GM12878 (cell line): ENCODE measurements at regions not wholly inside any gene's neighbourhood (a gene's known extent, or its start where the extent isn't known, plus 50 kb on each side); places are given as distances from the start of the nearest gene placed in this dataset.

ENCODE experiments used
- ATAC-seq: fragments of 200-7000 bp; cut with Tn5 transposase; 3 replicates; pipeline ENCODE4 v1.9.1; 2020; ENCODE audit warnings: mild to moderate bottlenecking, moderate library complexity
- BruUV-seq: library from RNA; stranded (reverse); fragments of 400-500 nt; replicated peaks from 2 replicates; lab custom pipeline; 2021; lab: Mats Ljungman, UMichigan
- CTCF ChIA-PET: fragments of 300-600 bp; sonication (Branson Sonifier 250); formaldehyde crosslinking; extraction: SDS; loops from one replicate; lab custom pipeline; 2021; ENCODE audit warnings: inconsistent platforms; lab: Yijun Ruan, JAX
- POLR2A ChIA-PET: fragments of 350-600 bp; formaldehyde crosslinking; extraction: SDS; loops from one replicate; lab custom pipeline; 2021; ENCODE audit warnings: inconsistent platforms; lab: Charles Lee
- RAD21 ChIA-PET: fragments of 300-600 bp; sonication (Branson Sonifier 250); formaldehyde crosslinking; loops from one replicate; lab custom pipeline; 2023; ENCODE audit warnings: antibody characterized with exemption; ENCODE audit not compliant: unreplicated experiment; lab: Charles Lee
- SMC1A ChIA-PET: fragments of 300-600 bp; sonication (Branson Sonifier 250); formaldehyde crosslinking; loops from one replicate; lab custom pipeline; 2023; ENCODE audit not compliant: unreplicated experiment, uncharacterized antibody; lab: Charles Lee
- DNase-seq: peaks from one replicate; pipeline ENCODE4 v3.0.0-alpha.2; 2011; ENCODE audit warnings: low read depth, low spot score
- FAIRE-seq: peaks from 3 replicates; lab custom pipeline; 2011; peaks lifted over from hg19 to GRCh38; lab: Jason Lieb, UNC
- H2AFZ ChIP-seq: 2 replicates; pipeline ENCODE4 v1.6.0; 2011; ENCODE audit warnings: low read depth, low read length, control low read depth; ENCODE audit not compliant: control insufficient read depth
- H3K27ac ChIP-seq: 2 replicates; pipeline ENCODE4 v1.5.1; 2011; ENCODE audit warnings: control low read depth; ENCODE audit not compliant: control insufficient read depth, insufficient read depth
- H3K27me3 ChIP-seq, 2 experiments: replicated peaks in 1 of 2; 2 replicates each; pipeline versions ENCODE4 v1.6.0 to v1.6.1; 2011; ENCODE audit warnings: low read length in 1 of 2; ENCODE audit not compliant: control insufficient read depth in 2 of 2, insufficient read depth in 2 of 2
- H3K36me3 ChIP-seq, 2 experiments: 2 replicates each; pipeline ENCODE4 v1.5.1; 2011; ENCODE audit warnings: low read length in 1 of 2; ENCODE audit not compliant: control insufficient read depth in 2 of 2, insufficient read depth in 2 of 2
- H3K4me1 ChIP-seq: 2 replicates; pipeline ENCODE4 v1.6.1; 2011; ENCODE audit warnings: mild to moderate bottlenecking, low read length, moderate library complexity, mixed read lengths; ENCODE audit not compliant: control insufficient read depth, insufficient read depth
- H3K4me2 ChIP-seq: 2 replicates; pipeline ENCODE4 v1.6.0; 2011; ENCODE audit warnings: control low read depth; ENCODE audit not compliant: control insufficient read depth, insufficient read depth
- H3K4me3 ChIP-seq: fragments of 200-600 bp; sonication (generic); 2 replicates; pipeline ENCODE4 v1.5.1; 2016
- H3K79me2 ChIP-seq: 2 replicates; pipeline ENCODE4 v1.6.0; 2011; ENCODE audit warnings: low read length; ENCODE audit not compliant: control insufficient read depth, insufficient read depth
- H3K9ac ChIP-seq: 2 replicates; pipeline ENCODE4 v1.8.0; 2011; ENCODE audit warnings: low read length, control low read depth, mixed read lengths; ENCODE audit not compliant: control insufficient read depth, insufficient read depth
- H3K9me3 ChIP-seq: replicated peaks from 3 replicates; pipeline ENCODE4 v1.5.1; 2011; ENCODE audit warnings: mild to moderate bottlenecking, low read length; ENCODE audit not compliant: control insufficient read depth, insufficient read depth
- H4K20me1 ChIP-seq: 2 replicates; pipeline ENCODE4 v1.6.0; 2011; ENCODE audit not compliant: control insufficient read depth, insufficient read depth
- ETV6 ChIP-seq, 2 experiments: fragments of 450-650 bp in 1 of 2; IDR thresholded peaks in 1 of 2; conservative IDR thresholded peaks in 1 of 2; 2 replicates each; pipeline ENCODE4 v1.6.1; 2014; ENCODE audit warnings: antibody characterized with exemption in 1 of 2, borderline replicate concordance in 1 of 2, low read depth in 1 of 2, mild to moderate bottlenecking in 1 of 2, moderate library complexity in 1 of 2
- HDAC2 ChIP-seq: fragments of 200-600 bp; sonication (generic); IDR thresholded peaks from 2 replicates; pipeline ENCODE4 v1.6.1; 2017
- IKZF1 ChIP-seq: fragments of 450-650 bp; conservative IDR thresholded peaks from 2 replicates; pipeline ENCODE4 v1.6.1; 2017; ENCODE audit warnings: antibody characterized with exemption, mild to moderate bottlenecking
- KDM1A ChIP-seq: fragments of 200-600 bp; sonication (generic); IDR thresholded peaks from 2 replicates; pipeline ENCODE4 v1.6.1; 2016; ENCODE audit warnings: borderline replicate concordance
- KLF5 ChIP-seq: fragments of 450-650 bp; IDR thresholded peaks from 2 replicates; pipeline ENCODE4 v1.6.1; 2014; ENCODE audit warnings: mild to moderate bottlenecking; ENCODE audit not compliant: partially characterized antibody
- MLLT1 ChIP-seq: fragments of 450-650 bp; IDR thresholded peaks from 2 replicates; pipeline ENCODE4 v1.6.1; 2016; ENCODE audit warnings: mild to moderate bottlenecking
- NFXL1 ChIP-seq: fragments of 450-650 bp; IDR thresholded peaks from 2 replicates; pipeline ENCODE4 v1.6.1; 2017; ENCODE audit warnings: antibody characterized with exemption, mild to moderate bottlenecking, borderline replicate concordance
- RAD51 ChIP-seq: fragments of 450-650 bp; IDR thresholded peaks from 2 replicates; pipeline ENCODE4 v1.6.1; 2016; ENCODE audit warnings: moderate library complexity, mild to moderate bottlenecking, inconsistent platforms
- SIN3A ChIP-seq: IDR thresholded peaks from 2 replicates; pipeline ENCODE4 v1.6.1; 2012; ENCODE audit warnings: low read depth, low read length, improper control_type of control experiment
- SP1 ChIP-seq: IDR thresholded peaks from one replicate; pipeline ENCODE4 v1.6.1; 2011; ENCODE audit warnings: low read depth, low read length
- TAF1 ChIP-seq: IDR thresholded peaks from 2 replicates; pipeline ENCODE4 v1.6.1; 2011; ENCODE audit warnings: mild to moderate bottlenecking, low read depth, low read length, borderline replicate concordance
- TCF12 ChIP-seq: IDR thresholded peaks from 2 replicates; pipeline ENCODE4 v1.6.1; 2011; ENCODE audit warnings: low read depth, mild to moderate bottlenecking, low read length
- ZNF274 ChIP-seq: IDR thresholded peaks from one replicate; pipeline ENCODE4 v1.8.0; 2011; ENCODE audit not compliant: insufficient read length, insufficient read depth
- ZZZ3 ChIP-seq: IDR thresholded peaks from 2 replicates; pipeline ENCODE4 v1.6.1; 2011; ENCODE audit warnings: low read depth; ENCODE audit not compliant: control insufficient read depth, insufficient read length
- WGBS: methylation state at CpG from one replicate; pipeline ENCODE4 v1.1.6; 2016; ENCODE audit warnings: low lambda C conversion rate; ENCODE audit not compliant: insufficient replicate concordance, insufficient coverage; ENCODE audit errors: missing lambda C conversion rate; 5-methylcytosine and 5-hydroxymethylcytosine counted together
- in situ Hi-C: fragments of 300-500 bp; cut with MboI; formaldehyde crosslinking; loops from 9 replicates; pipeline ENCODE4 v1.14.3; 2018; ENCODE audit warnings: mixed read lengths
- intact Hi-C: fragments of 100-400 bp; cut with micrococcal nuclease; formaldehyde crosslinking; loops from one replicate; pipeline ENCODE4 v1.14.2; 2022; ENCODE audit not compliant: unreplicated experiment

- no TSS peak for BruUV-seq
- TF ChIP-seq ETV6 (conservative IDR thresholded peaks at IDR 0.05 in 1 of 2, IDR thresholded peaks at IDR 0.05 in 1 of 2; ENCODE audit: borderline replicate concordance in 1 of 2, low read depth in 1 of 2) (no peak), RAD51 (no peak), TCF12 (no peak), HDAC2 (no peak), NFXL1 (no peak), ZZZ3 (no peak), ZNF274 (no peak), KDM1A (no peak), MLLT1 (no peak), IKZF1 (no peak), SIN3A (no peak), SP1 (no peak), KLF5 (no peak), TAF1 (no peak)
- H3K36me3 ChIP-seq = no peaks in the 10 kb centered on the region
- ATAC-seq (no peak), DNase-seq (no peak), FAIRE-seq (no peak)
- no peaks in the 10 kb centered on the region for H3K9me3 ChIP-seq
- H2AFZ ChIP-seq = no peak overlapping the region
- RAD21 ChIA-PET = no interaction called here
- POLR2A ChIA-PET = no interaction called here
- intact Hi-C loops = no loop called here
- H3K9ac ChIP-seq = no peak overlapping the region
- H3K4me1 ChIP-seq = no peaks in the 10 kb centered on the region
- SMC1A ChIA-PET = no interaction called here
- in situ Hi-C loops = no loop called here
- peaks cover 0 to 1% of the 10 kb centered on the region in 2 experiments; a peak in 1 of 4 replicates for H3K27me3 ChIP-seq
- 44% methylated on average over 6 of the region's 6 CpGs for WGBS
- CTCF ChIA-PET = no interaction called here
- H3K79me2 ChIP-seq = no peaks in the 10 kb centered on the region
- no peaks in the 10 kb centered on the region for H4K20me1 ChIP-seq
- H3K27ac ChIP-seq = no peak overlapping the region
- no peak overlapping the region for H3K4me3 ChIP-seq
- no peak overlapping the region for H3K4me2 ChIP-seq
Observed at GRCh38 chr20:5376228-5376627, 59.5 kb upstream of the PROKR2 start.
